GM13977 (cell line): ENCODE measurements at regions not wholly inside any gene's neighbourhood (a gene's known extent, or its start where the extent isn't known, plus 50 kb on each side); places are given as distances from the start of the nearest gene placed in this dataset.

ENCODE experiments used
- DNase-seq: peaks from one replicate; pipeline ENCODE4 v3.0.0; 2012; ENCODE audit warnings: low spot score
- CTCF ChIP-seq: IDR thresholded peaks from 2 replicates; pipeline ENCODE4 v1.5.1; 2012; ENCODE audit warnings: mild to moderate bottlenecking, control low read depth; ENCODE audit not compliant: insufficient read depth; ENCODE audit errors: extremely low read depth, missing control alignments
- in situ Hi-C: fragments of 300-500 bp; cut with MboI; formaldehyde crosslinking; loops from one replicate; pipeline ENCODE4 v1.12.0; 2022; ENCODE audit warnings: low sequenced_read_pairs, low pct_unique_long_range_greater_than_20kb, mixed read lengths, inconsistent platforms; ENCODE audit not compliant: unreplicated experiment

DNA sequence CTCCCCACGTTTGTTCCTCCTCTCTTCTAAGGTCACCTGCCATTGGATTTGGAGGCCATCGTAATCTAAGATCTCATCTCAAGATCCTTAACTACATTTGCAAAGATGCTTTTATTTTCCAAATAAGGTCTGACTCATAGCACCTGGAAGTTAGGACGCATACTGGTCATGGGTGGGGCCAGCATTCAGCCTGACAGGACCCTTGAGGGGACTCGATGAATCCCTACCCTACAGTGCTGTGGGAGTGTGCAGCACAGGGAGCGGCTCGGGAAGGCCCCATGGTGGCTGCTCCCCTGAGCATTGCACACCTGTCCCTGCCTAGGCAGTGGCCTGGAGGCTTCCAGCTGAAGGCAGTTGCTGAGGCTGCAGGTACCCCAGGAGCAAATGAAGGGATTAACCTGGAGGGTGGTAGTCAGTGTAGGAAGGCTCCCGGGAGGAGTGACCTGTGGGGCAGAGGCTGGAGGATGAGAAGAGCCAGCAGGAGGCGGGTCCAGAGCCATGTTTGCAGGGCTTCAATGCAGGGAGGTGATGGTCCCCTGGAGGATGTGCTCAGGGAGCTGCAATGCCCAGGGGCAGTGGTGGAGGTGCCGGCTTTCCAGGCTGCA lies 362.2 kb downstream of the CTTN start:
- in situ Hi-C loops = loop anchor here (25.0 kb wide), 1 partner anchor 298 kb away; no protein-coding TSS in a partner anchor
- TF ChIP-seq CTCF = no peak
- DNase-seq = no peak

GRCh38 chr11:70761094-70761907 lies 363.0 kb downstream of the CTTN start:
- DNase-seq = no peak
- in situ Hi-C loops = loop anchor here (25.0 kb wide), 1 partner anchor 299 kb away; no protein-coding TSS in a partner anchor
- no peak for TF ChIP-seq CTCF

DNA sequence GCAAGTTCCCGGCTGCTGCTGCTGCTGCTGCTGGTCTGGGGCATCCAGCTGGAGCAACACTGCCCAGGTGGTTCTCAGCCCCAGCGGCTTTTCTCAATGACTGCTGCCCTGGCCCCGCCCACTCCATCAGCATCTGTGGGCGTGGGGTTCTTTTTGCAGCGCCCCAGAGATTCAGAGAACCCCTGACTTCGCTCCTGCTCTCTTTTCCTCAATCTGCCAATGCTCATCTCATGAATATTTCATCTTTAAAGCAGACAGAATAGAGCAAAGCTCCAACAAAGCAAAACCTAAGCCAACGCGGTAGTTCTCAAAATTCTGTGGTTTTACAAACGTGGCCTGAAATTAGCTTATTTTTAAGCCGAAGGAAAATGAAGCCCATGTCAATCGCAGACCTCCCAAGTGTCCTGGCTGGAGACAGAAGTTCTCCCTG lies 363.6 kb downstream of the CTTN start:
- TF ChIP-seq CTCF = no peak
- in situ Hi-C loops = loop anchor here (25.0 kb wide), 1 partner anchor 300 kb away; no protein-coding TSS in a partner anchor

GRCh38 chr11:70762810-70763209 lies 364.5 kb downstream of the CTTN start:
- DNase-seq = no peak
- in situ Hi-C loops = loop anchor here (25.0 kb wide), 1 partner anchor 301 kb away; no protein-coding TSS in a partner anchor
- TF ChIP-seq CTCF = no peak

More for the DNA sequence above, 363.6 kb downstream of the CTTN start:
- no peak for DNase-seq

DNA sequence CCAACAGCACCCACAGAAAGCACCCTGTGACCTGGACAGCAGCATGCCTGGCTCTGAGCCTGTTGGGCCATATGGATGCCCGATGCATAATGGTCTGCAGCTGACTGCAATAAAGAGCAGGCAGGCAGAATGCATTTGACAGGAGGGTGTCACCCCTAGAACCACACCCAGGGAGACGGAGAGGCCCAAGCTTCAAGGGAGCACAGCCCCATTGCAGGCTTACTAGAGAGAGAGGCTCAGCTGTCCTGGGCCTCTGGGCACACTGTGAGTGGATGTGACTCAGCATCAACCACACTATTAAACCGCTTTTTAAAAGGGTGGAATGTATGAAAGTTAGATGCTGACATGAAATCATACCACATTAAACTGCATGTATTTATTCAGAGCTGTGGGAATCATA lies 365.3 kb downstream of the CTTN start:
- no peak for TF ChIP-seq CTCF
- in situ Hi-C loops = loop anchor here (25.0 kb wide), 1 partner anchor 301 kb away; no protein-coding TSS in a partner anchor
- DNase-seq = no peak

- no peak for TF ChIP-seq CTCF
- in situ Hi-C loops = loop anchor here (25.0 kb wide), 1 partner anchor 302 kb away; no protein-coding TSS in a partner anchor
- DNase-seq = no peak
Observed at GRCh38 chr11:70764356-70764905, 366.1 kb downstream of the CTTN start.
